Heart right ventricle (tissue), 16 donors: ENCODE measurements at regions not wholly inside any gene's neighbourhood (a gene's known extent, or its start where the extent isn't known, plus 50 kb on each side); places are given as distances from the start of the nearest gene placed in this dataset.
A peak's percentile ranks its signal among the peaks of the same experiment; 100 is the strongest.

Experiments used
- ATAC-seq, 8 donors: fragments of 200-7000 bp; cut with Tn5 transposase; one replicate each; pipeline ENCODE4 v1.9.1; 2020; ENCODE audit warnings: mild to moderate bottlenecking in 8 of 8, moderate library complexity in 8 of 8, moderate number of reproducible peaks in 1 of 8
- DNase-seq, 2 donors: peaks; one replicate each; pipeline ENCODE4 v3.0.0-alpha.2; 2020
- H3K27ac ChIP-seq, 10 donors: fragments of 200-600 bp; sonication (generic) in 2 of 10; one replicate each; pipeline versions ENCODE4 v1.5.0 to v1.8.0; 2020 to 2022; ENCODE audit warnings: mild to moderate bottlenecking in 3 of 10
- H3K27me3 ChIP-seq, 7 donors: fragments of 200-600 bp; one replicate each; pipeline ENCODE4 v1.8.0; 2021 to 2022; ENCODE audit warnings: mild to moderate bottlenecking in 2 of 7
- H3K36me3 ChIP-seq, 9 donors: fragments of 200-600 bp; sonication (generic) in 1 of 9; one replicate each; pipeline versions ENCODE4 v1.5.0 to v1.8.0; 2020 to 2022; ENCODE audit warnings: mild to moderate bottlenecking in 2 of 9
- H3K4me1 ChIP-seq, 9 donors: fragments of 200-600 bp; sonication (generic) in 1 of 9; one replicate each; pipeline versions ENCODE4 v1.5.0 to v1.8.0; 2020 to 2022; ENCODE audit warnings: mild to moderate bottlenecking in 4 of 9
- H3K4me3 ChIP-seq, 10 donors: fragments of 200-600 bp; sonication (generic) in 2 of 10; one replicate each; pipeline versions ENCODE4 v1.5.0 to v1.8.0; 2020 to 2022; ENCODE audit warnings: mild to moderate bottlenecking in 7 of 10, moderate library complexity in 2 of 10
- H3K9me3 ChIP-seq, 11 donors: fragments of 200-600 bp in 10 of 11; sonication (generic) in 2 of 11; one replicate each; pipeline versions ENCODE4 v1.5.0 to v1.8.0; 2013 to 2022; ENCODE audit warnings: mild to moderate bottlenecking in 2 of 11, control low read depth in 1 of 11, moderate library complexity in 1 of 11
- CTCF ChIP-seq, 9 donors: fragments of 200-600 bp; sonication (generic) in 2 of 9; IDR thresholded peaks; one replicate each; pipeline versions ENCODE4 v1.5.0 to v1.8.0; 2021 to 2022; ENCODE audit warnings: antibody characterized with exemption in 9 of 9, mild to moderate bottlenecking in 5 of 9, moderate library complexity in 1 of 9
- WGBS, 2 donors: extraction: QIAGEN DNeasy Blood & Tissue Kit; methylation state at CpG; one replicate each; pipeline ENCODE4 v1.1.7; 2013; ENCODE audit warnings: inconsistent platforms in 1 of 2; 5-methylcytosine and 5-hydroxymethylcytosine counted together
- intact Hi-C, 10 donors: fragments of 100-400 bp; cut with DNase I; formaldehyde crosslinking; loops; one replicate each; pipeline versions ENCODE4 v1.11.1 to v1.14.2; 2022
- donor health status: Arrhythmogenic right ventricular cardiomyopathy.
- donor health status: ischemic (EF 13 %, LVEDD 7.1; RV severe dilation, severe dysfunction).
- donor health status: healthy with polysubstance abuse.
- donor health status: DM: no; HTN: yes; CAD: no.
- donor health status: DM: no; HTN: no; CAD: no.
- donor health status: ischemic (EF 25% LVEDD 6.9; RV normal size, moderate dysfunction).
- donor health status: ischemic (EF 25% LVEDD 5.7; RV mildly dilated, moderate dysfunction).
- donor health status: healthy.
- donor health status: DM: yes; HTN: yes; CAD: no.
- donor health status: Ischemic cardiomyopathy.
- donor health status: ischemic (EF 35%, LVEDD 5.7; RV mildly dilated, moderate dysfunction).
- donor health status: nonischemic (EF 11% LVEDD 7.7; RV severe dilation, severe dysfunction).
- donor health status: DM: yes; HTN: yes; CAD: no.
- donor health status: PGD.
- donor health status: ischemic (EF 29% LVEDD 5.4; RV normal size, mild dysfunction).
- donor health status: nonischemic (EF 23%, LVEDD 6.1; RV moderate dilation, normal function).

- H3K36me3 ChIP-seq: no peaks in the 10 kb centered on the region
- H3K9me3 ChIP-seq: no peaks in the 10 kb centered on the region
- no peaks in the 10 kb centered on the region for H3K27me3 ChIP-seq
- H3K27ac ChIP-seq: no peak overlapping the region
- TF ChIP-seq CTCF (IDR thresholded peaks at IDR 0.05): no peak
- H3K4me1 ChIP-seq: no peaks in the 10 kb centered on the region
- no peak for DNase-seq
- intact Hi-C loops: no loop called here
- ATAC-seq: no peak
- 40 to 57% methylated on average over 2 of the region's 2 CpGs for WGBS, 2 donors
- H3K4me3 ChIP-seq: no peak overlapping the region
Measured at GRCh38 chr6:92024881-92025280, 1394.5 kb downstream of the EPHA7 start.

GRCh38 chr6:92024110-92024509 is 1395.2 kb downstream of the EPHA7 start:
- H3K4me1 ChIP-seq: no peaks in the 10 kb centered on the region
- 78 to 89% methylated on average over 1 of the region's 1 CpG for WGBS, 2 donors
- no peak for ATAC-seq

GRCh38 chr6:92023410-92023966 is 1395.9 kb downstream of the EPHA7 start:
- no peaks in the 10 kb centered on the region for H3K9me3 ChIP-seq
- H3K4me3 ChIP-seq: no peak overlapping the region
- ATAC-seq: no peak
- no peaks in the 10 kb centered on the region for H3K4me1 ChIP-seq
- TF ChIP-seq CTCF (IDR thresholded peaks at IDR 0.05): no peak
- no peak overlapping the region for H3K27ac ChIP-seq
- no peaks in the 10 kb centered on the region for H3K27me3 ChIP-seq
- WGBS, 2 donors: 87 to 88% methylated on average over 2 of the region's 2 CpGs
- DNase-seq: no peak
- intact Hi-C loops: no loop called here
- H3K36me3 ChIP-seq: no peaks in the 10 kb centered on the region

More at GRCh38 chr6:92024110-92024509, 1395.2 kb downstream of the EPHA7 start:
- Histone ChIP-seq H3K27me3 (no peaks in the 10 kb centered on the region), H3K9me3 (no peaks in the 10 kb centered on the region), H3K27ac (no peak overlapping the region), H3K4me3 (no peak overlapping the region), H3K36me3 (no peaks in the 10 kb centered on the region)
- no peak for TF ChIP-seq CTCF (IDR thresholded peaks at IDR 0.05)
- intact Hi-C loops: no loop called here
- no peak for DNase-seq

GRCh38 chr6:92011681-92012245 is 1407.6 kb downstream of the EPHA7 start:
- no peak for TF ChIP-seq CTCF (IDR thresholded peaks at IDR 0.05)
- Histone ChIP-seq H3K9me3 (peaks cover 0 to 37% (median 0%) of the 10 kb centered on the region in 11 donors), H3K4me3 (no peak overlapping the region), H3K27ac (no peak overlapping the region), H3K36me3 (no peaks in the 10 kb centered on the region), H3K4me1 (no peaks in the 10 kb centered on the region), H3K27me3 (no peaks in the 10 kb centered on the region)
- ATAC-seq (peak in 1 of 8 donors; percentile 30), DNase-seq (no peak)
- intact Hi-C loops: no loop called here
- WGBS, 2 donors: 91 to 95% methylated on average over 29 of the region's 29 CpGs
